ENCODE measurements at regions not wholly inside any gene's neighbourhood (a gene's known extent, or its start where the extent isn't known, plus 50 kb on each side); places are given as distances from the start of the nearest gene placed in this dataset.

DNA sequence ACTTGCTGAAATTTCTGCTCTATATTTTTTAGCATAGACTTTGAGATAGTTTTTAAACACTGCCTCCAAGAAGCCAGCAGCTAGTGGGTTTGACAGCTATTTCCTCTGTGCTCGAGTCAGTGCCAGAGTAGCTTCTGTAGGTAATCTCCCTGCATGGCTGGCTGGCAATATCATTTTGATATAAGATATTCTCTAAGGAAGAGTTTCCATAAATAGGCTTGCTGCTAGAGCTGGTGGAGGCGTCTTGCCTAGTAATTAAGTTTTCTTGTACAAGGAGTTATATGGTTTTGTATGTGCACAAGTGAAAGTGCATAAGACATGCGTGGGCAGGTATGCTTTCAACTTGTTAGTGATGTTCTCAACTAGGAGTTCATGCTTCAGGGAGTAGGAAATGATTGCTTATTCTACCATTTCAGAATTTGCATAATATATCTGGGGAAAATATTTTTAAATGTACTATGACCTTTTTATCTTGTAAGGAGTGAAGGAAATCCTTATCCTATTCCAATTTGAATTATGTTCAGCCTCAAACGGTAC, 74.1 kb upstream of the CCL21 start:
- intact Hi-C loops (cut with DNase I): no loop called here
- H3K4me3 ChIP-seq: no peak overlapping the region
- no peaks in the 10 kb centered on the region for H3K4me1 ChIP-seq
- no peak for ATAC-seq
- H3K27ac ChIP-seq: no peak overlapping the region
- no peak for TF ChIP-seq POLR2A (IDR thresholded peaks at IDR 0.05)
- TF ChIP-seq, protein P1, sequence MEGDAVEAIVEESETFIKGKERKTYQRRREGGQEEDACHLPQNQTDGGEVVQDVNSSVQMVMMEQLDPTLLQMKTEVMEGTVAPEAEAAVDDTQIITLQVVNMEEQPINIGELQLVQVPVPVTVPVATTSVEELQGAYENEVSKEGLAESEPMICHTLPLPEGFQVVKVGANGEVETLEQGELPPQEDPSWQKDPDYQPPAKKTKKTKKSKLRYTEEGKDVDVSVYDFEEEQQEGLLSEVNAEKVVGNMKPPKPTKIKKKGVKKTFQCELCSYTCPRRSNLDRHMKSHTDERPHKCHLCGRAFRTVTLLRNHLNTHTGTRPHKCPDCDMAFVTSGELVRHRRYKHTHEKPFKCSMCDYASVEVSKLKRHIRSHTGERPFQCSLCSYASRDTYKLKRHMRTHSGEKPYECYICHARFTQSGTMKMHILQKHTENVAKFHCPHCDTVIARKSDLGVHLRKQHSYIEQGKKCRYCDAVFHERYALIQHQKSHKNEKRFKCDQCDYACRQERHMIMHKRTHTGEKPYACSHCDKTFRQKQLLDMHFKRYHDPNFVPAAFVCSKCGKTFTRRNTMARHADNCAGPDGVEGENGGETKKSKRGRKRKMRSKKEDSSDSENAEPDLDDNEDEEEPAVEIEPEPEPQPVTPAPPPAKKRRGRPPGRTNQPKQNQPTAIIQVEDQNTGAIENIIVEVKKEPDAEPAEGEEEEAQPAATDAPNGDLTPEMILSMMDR (IDR thresholded peaks at IDR 0.05): no peak
- no peaks in the 10 kb centered on the region for H3K9me3 ChIP-seq
- H3K36me3 ChIP-seq (replicated peaks in 1 of 2; ENCODE audit: insufficient read depth in 1 of 2, low read depth in 2 of 2): no peaks in the 10 kb centered on the region
- no peaks in the 10 kb centered on the region for H3K27me3 ChIP-seq
- DNase-seq: no peak
- WGBS, 2 donors: 60 to 64% methylated on average over 4 of the region's 4 CpGs

DNA sequence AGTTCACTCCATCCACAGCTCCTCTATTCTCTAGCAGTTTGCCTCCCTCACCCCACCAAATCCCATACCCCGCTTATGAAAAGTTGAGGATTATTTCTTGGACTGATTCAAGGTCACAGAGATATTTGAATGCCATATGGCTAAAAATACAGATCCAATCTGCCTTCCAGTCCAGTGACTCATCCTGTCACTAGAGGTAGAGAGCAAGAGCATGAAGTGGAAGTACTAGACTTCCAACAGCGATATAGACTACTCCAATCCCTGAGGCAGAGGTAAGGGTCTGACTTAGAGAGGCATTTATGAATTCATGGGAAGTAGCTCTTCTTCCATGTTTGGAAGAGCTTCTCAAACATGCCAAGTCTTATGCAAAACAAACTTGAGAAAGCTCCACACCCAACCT, 72.4 kb upstream of the CCL21 start:
- Histone ChIP-seq H3K9me3 (no peaks in the 10 kb centered on the region), H3K27ac (no peak overlapping the region), H3K4me3 (no peak overlapping the region), H3K4me1 (no peaks in the 10 kb centered on the region), H3K27me3 (no peaks in the 10 kb centered on the region), H3K36me3 (replicated peaks in 1 of 2; ENCODE audit: insufficient read depth in 1 of 2, low read depth in 2 of 2) (no peaks in the 10 kb centered on the region)
- TF ChIP-seq, protein P1 (IDR thresholded peaks at IDR 0.05): no peak
- no peak for TF ChIP-seq POLR2A (IDR thresholded peaks at IDR 0.05)
- intact Hi-C loops (cut with DNase I): no loop called here
- WGBS, 2 donors: 84 to 91% methylated on average over 2 of the region's 2 CpGs
- no peak for ATAC-seq
- no peak for DNase-seq

DNA sequence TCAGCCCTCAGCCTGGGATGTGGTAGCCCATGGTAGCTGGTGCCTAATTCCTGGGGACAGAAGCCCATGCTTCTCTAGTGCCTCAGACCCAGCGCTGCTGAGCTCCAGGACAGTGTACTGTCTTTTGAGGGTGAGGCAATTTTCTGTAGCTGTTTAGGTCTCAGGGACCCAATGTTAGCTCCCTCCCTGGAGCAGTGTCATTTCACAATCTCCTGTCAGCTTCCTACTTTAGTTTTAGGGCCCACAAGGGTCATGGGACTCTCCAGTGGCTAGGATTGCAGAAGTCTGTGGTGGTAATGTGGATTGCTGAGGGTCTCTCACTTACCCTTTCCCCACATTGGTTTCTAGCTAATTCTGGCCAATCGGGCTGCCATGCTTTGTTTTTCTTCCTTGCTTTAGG, 67.7 kb upstream of the CCL21 start:
- intact Hi-C loops (cut with DNase I): no loop called here
- Histone ChIP-seq H3K4me1 (no peaks in the 10 kb centered on the region), H3K27me3 (no peaks in the 10 kb centered on the region), H3K9me3 (no peaks in the 10 kb centered on the region), H3K4me3 (no peak overlapping the region), H3K36me3 (replicated peaks in 1 of 2; ENCODE audit: insufficient read depth in 1 of 2, low read depth in 2 of 2) (no peaks in the 10 kb centered on the region), H3K27ac (no peak overlapping the region)
- no peak for ATAC-seq
- peak in 1 of 4 donors; percentile 19 for DNase-seq
- TF ChIP-seq, protein P1 (IDR thresholded peaks at IDR 0.05): no peak
- TF ChIP-seq POLR2A (IDR thresholded peaks at IDR 0.05): no peak
- WGBS, 2 donors: 59 to 70% methylated on average over 2 of the region's 2 CpGs

DNA sequence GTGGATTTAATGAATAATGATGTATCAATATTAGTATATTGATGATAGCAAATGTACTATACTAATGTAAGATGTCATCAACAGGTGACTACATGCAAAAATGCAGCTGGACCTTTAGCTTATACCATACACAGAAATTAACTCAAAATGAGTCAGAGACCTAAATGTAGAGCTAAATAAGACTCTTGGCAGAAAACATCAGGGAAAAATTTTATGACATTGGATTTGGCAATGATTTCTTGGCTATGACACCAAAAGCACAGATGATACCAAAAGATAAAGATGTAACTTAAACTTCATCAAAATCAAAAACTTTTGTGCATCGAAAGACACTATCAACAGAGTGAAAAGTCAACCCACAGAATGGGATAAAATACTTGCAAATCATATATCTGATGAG, 64.0 kb upstream of the CCL21 start:
- no peak overlapping the region for H3K4me3 ChIP-seq
- no peaks in the 10 kb centered on the region for H3K27me3 ChIP-seq
- WGBS, 2 donors: 80 to 83% methylated on average over 1 of the region's 1 CpG
- intact Hi-C loops (cut with DNase I): no loop called here
- no peak for DNase-seq
- no peaks in the 10 kb centered on the region for H3K36me3 ChIP-seq (replicated peaks in 1 of 2; ENCODE audit: insufficient read depth in 1 of 2, low read depth in 2 of 2)
- H3K27ac ChIP-seq: no peak overlapping the region
- ATAC-seq: no peak
- no peak for TF ChIP-seq POLR2A (IDR thresholded peaks at IDR 0.05)
- TF ChIP-seq, protein P1 (IDR thresholded peaks at IDR 0.05): no peak
- H3K4me1 ChIP-seq: no peaks in the 10 kb centered on the region
- no peaks in the 10 kb centered on the region for H3K9me3 ChIP-seq

DNA sequence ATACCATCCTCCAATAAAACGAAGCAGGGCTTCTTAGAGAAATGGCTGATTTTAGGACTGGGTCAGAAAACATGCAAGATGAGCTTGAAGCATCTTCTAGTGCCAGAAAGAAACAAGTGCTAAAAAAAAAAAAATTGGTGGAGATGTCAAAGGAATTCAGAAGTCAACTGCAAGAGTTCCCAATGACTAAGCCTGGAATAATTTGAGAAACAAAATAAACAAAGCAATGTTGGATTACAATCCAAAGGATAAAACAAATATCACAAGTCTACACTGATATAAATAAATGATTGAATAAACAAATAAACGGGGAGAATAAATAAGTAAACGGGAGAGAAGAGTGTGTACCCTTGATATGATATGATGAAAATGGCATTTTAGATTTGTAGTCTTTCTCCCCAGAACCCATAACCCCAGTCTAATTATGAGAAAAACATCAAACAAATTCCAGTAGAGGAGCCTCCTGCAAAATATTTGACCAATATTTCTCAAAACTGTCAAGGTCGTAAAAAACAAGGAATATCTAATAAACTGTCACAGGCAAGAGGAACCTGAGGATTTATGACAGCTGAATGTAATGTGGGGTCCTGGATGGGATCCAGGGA, 63.5 kb upstream of the CCL21 start:
- Histone ChIP-seq H3K9me3 (no peaks in the 10 kb centered on the region), H3K4me3 (no peak overlapping the region), H3K27ac (no peak overlapping the region), H3K27me3 (no peaks in the 10 kb centered on the region), H3K36me3 (replicated peaks in 1 of 2; ENCODE audit: insufficient read depth in 1 of 2, low read depth in 2 of 2) (no peaks in the 10 kb centered on the region), H3K4me1 (no peaks in the 10 kb centered on the region)
- intact Hi-C loops (cut with DNase I): no loop called here
- 24% methylated on average over 4 of the region's 4 CpGs for WGBS, 2 donors
- no peak for DNase-seq
- TF ChIP-seq, protein P1 (IDR thresholded peaks at IDR 0.05): no peak
- TF ChIP-seq POLR2A (IDR thresholded peaks at IDR 0.05): no peak
- ATAC-seq: no peak

All from body of pancreas (tissue), 4 donors.